ENCODE measurements at regions not wholly inside any gene's neighbourhood (a gene's known extent, or its start where the extent isn't known, plus 50 kb on each side); places are given as distances from the start of the nearest gene placed in this dataset.

GRCh38 chr6:100134703-100135102, 140.7 kb upstream of the MCHR2 start:
- no peak for DNase-seq (ENCODE audit: low read depth)

- no peak for DNase-seq (ENCODE audit: low read depth)
Observed at GRCh38 chr6:100134297-100134696, 140.3 kb upstream of the MCHR2 start.

- no peak for DNase-seq (ENCODE audit: low read depth)
Observed at GRCh38 chr6:100132005-100132404, 138.0 kb upstream of the MCHR2 start.

DNA sequence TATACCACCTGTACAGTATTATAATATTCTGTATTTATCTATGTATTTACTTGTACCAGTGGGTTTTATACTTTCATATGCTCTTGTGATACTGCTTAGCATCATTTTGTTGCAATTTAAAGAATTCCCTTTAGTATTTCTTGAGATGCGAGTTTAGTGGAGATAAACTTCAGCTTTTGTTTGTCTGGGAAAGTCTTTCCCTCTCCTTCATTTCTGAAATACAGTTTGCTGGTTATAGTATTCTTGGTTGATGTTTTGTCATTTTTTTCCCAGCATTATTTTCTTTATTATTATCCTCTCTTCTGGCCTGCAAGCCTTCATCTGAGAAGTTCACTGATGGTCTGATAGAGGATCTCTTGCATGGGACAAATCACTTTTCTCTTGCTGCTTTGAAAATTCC, 136.6 kb upstream of the MCHR2 start:
- no peak for DNase-seq (ENCODE audit: low read depth)

DNA sequence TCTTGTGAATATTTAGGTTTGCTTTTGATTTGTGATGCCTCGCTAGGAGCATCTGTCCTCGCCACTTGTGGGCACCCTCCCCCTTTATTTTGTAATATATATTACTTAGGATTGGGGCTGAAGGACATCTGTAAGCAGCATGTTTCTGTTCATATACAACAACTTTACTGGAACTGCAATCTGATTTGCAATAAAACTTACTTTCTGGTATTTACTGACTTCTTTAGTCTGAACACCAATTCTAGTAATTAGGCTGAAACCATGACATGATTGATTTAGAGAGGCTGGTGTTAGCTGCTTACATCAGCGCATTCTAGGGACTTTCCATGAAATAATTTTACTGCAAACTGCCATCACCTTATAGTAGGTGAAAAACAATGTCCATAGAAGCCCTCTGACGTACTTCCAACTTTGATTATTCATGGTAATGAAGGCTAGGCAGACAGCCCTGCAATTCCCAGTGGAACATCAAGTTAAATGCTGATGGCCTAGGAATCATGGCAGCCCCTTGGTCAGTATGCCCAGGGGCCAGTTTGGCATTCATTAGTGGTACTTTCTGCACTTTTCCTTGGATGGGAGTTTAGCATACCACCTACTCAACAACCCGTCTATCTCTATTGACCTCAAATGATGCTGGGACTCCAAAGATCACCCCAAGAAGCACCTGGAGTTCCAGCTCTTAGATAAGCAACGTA, 132.9 kb upstream of the MCHR2 start:
- DNase-seq (ENCODE audit: low read depth), result no peak

DNA sequence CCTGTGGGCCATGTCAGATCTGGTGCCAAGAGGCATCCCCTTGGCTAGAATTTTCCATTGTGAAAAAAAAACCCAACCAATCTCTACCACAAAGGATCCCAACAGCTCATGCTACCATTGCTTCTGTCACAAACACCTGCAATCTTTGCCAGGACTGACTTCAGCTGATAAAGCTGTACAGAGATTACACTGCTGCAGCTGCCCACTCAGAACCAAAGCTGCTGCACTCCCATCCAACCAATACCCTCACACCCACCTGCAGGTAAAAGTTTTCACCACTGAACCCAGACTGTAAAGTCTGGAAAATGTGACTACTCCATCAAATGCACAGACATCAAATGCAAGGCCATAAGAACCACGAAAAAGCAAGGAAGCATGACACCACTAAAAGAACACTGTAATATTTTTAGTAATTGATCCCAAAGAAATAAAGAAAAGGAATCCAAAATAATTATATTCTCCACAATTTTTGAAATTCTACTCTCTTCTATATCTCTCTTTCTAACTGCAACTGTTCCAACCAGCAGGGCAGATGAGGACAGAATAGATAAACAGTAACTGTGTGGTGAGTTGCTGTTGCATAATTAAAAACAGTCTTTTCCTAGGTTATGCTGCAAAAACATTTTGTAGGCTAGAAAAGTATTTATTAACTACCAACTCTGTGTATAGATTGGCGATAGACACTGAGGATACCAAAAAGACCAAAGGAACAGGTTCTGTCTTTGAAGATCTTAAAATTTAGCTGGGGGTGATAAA, 128.0 kb upstream of the MCHR2 start:
- no peak for DNase-seq (ENCODE audit: low read depth)

- no peak for DNase-seq (ENCODE audit: low read depth)
Observed at GRCh38 chr6:100119261-100119660, 125.2 kb upstream of the MCHR2 start.

DNA sequence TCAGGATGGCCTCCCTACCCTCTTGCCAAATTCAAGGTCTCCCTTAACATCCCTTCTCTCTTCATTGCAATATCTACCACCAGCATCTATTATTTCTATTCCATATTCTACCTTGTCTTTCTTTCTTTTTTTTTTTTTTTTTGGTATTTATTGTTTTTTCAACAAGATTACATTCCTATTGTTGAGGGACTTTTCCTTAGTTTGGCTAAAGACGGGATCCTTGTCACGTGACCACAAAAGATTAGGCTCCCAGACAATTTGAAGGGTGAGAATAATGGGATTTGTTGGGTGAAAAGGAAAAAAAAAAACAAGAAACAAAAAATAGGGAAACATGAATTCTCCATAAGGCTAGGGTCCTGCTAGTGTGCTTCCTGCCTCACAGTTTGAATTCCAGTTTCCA, 124.3 kb upstream of the MCHR2 start:
- DNase-seq (ENCODE audit: low read depth), result no peak

DNA sequence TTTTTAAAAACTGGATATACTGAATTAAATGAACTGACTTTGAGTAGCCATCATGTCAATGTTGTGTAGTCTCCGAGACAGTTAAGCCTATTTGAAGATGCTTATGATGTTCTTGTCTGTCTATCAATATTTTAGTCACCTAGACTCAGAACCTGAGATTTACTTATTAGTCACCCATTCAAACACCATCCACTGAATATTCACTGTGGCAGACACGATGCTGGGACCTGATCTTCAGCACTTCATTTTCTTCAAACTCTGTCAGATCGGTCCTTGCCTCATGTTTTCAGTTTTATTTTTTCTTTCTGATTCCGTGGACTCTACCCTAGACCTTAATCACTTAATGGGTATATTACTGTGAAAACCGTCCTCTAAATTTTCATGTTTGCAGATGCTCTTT, 123.7 kb upstream of the MCHR2 start:
- DNase-seq (ENCODE audit: low read depth), result no peak

DNA sequence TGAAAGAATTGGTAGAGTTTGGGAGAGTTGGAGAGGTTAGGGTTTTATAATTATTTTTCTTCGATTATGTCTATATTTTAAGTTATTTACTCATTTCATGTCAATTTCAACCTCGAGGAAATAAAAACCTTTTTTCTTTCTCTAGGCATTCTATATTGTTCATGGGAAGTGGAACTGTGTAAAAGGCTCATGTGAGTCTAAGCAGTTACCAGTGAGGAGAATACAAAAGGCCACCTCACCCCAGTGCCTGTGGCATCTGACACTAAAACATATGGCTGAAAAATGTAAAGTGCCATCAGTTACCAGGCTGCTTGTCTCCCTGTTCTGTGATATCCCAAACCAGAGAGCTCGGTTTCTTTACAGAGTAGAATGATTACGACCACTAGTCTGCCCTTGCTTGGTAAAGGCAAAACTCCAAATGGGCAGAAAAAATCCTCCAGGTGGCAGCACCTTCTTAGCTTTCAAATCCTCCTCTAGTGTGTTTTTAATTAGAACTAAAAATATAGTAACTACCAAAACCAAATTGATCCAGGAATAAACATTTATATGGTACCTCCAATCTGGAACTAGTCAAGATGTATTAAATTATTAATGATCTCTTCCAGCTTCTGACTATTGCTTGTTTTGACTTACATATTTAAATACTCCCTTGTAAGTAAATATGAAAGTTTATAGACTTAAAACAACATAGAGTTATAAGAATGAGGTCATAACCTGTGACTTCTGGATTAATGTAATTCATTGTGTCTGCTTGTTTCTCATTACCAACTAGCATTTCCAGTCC, 122.6 kb upstream of the MCHR2 start:
- no peak for DNase-seq (ENCODE audit: low read depth)

DNA sequence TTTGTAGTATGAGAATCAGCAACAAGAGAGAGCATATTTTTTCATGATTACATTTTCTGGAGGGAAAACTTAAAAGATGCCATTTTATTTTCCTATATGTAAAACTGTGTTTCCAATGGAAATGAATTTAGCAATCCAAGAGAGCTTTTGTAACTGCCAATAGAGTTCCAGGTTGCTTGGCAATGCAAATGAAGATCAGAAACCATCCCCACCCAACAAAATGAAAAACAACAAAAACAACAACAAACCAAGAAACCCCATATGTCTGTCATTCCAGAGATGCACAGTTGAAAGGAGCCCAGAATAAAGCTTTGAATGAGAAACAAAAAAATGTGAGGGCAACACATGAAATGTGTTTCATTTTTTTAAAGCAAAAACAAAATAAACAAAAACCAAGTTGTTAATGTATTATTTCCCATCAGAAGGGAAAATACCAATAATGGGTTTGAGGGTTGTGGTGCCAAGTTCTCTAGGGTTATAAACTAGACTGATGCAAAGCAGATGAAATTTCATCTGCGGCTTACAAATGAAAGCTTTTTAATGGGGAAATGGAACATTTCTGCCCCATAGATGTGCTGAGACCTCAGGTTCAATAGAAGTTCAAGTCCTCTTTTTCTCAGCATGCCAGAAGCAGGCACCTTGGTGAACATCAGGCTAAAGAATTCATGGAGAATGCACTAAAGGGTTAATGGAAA, 121.5 kb upstream of the MCHR2 start:
- DNase-seq (ENCODE audit: low read depth), result no peak

DNA sequence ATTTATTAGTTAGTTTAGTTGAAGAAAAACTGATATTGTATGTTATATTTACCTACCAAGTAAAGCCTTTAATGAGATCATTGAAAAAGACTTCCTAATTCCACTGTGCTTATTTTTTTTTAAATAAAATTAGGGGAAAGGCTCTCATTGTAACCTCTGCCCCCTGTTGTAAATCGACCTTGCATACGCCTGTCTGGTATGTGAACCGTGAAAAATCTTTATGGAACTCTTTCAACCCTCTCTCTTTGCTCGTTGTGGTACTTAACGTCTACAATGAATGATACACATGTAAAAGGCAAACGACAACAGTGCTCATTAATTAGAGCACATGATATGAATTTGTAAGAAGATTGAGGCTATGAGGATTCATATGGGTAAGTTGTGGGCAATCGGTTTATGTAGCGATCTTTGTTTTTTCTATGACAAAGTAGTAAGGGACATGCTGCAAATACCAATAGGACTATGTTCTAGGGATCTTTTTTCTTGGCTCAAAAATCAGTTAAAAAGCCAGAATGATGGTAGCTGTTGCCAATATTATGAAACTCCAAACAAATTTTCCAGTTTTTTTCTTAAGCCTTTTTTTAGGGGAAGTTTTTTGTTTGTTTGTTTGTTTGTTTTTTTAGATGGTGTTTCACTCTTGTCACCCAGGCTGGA, 119.0 kb upstream of the MCHR2 start:
- DNase-seq (ENCODE audit: low read depth), result no peak

DNA sequence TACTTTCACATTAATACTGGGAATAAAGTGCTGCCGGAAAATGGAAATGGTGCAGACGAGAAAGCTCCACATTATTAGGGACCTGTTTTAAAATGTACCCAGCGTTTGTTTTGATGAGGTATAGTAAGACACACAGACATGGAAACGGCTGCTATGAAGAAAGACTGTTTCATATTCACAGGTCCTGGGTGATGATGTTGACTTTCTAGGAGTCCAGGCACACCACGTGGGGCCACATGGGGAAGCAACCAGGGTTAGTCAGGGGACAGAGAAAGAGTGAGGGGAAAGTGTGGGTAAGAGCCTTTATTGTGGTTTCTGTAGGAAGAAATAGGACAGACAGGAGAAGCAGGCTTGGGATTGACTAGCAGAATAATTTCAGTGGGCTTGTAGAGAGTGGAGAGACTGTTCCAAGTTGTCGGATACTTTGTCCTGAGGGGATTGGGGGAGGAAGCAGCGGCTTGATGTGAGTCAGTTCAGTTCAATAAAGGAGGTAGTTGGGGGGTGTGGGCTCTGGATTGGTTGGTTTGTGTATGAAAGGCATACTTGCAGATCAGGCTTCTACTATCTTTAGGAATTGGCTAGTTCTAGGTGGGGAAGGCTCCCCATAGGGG, 112.0 kb upstream of the MCHR2 start:
- no peak for DNase-seq (ENCODE audit: low read depth)

DNA sequence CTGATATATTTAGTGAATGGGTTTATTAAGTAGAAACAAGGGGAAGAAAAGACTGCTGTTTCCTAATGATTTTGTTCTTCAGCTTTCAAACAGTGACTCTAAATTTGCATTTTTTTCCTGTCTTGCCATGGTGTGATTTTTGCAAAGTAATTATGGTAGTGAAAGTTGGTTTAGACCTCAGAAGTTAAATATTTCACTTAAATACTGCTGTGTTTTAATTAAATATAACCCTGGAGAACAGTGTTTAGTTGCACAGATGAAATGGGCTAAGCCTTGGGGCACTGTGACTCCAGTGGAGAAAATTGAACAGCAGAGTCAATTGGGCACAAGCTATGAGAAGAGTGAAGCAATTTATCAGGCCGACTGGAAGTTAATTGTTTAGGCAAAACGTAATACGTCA, 111.1 kb upstream of the MCHR2 start:
- no peak for DNase-seq (ENCODE audit: low read depth)

DNA sequence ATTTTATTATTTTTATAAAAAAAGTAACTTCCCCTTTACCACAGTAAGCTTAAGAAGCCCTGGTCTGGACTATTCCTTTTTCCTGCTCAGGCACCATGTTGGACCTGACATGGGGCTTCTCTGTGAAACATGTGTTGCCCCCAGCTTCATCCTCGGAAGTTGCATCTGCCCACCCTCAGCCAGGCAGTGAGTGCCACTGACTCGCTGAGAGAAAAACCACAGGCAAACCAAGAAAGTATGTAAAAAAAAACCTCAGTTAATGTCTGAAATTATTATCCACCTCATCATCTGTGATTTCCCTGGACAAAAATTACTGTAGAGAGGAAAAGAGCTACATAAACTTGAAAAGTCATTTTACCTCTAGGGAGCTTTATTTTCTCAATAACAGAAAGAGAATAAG, 109.9 kb upstream of the MCHR2 start:
- DNase-seq (ENCODE audit: low read depth), result no peak

DNA sequence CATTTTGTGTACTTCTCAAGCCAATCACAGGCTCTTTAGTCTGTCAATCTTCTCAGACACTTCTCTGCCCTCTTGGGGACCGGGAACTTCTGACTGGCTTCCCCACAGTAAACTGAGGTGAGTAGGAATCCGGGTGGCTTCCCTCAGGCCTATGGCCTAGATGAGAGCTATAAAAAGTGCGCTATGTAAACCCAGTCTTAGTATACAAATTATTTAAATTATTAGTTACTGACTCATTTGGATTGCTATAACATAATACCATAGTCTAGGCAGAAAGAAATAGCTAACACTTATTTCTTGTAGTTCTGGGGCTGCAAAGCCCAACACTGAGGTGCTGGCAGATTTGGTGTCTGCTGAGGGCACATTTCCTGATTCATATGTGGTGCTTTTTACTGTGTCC, 109.2 kb upstream of the MCHR2 start:
- DNase-seq (ENCODE audit: low read depth), result no peak

DNA sequence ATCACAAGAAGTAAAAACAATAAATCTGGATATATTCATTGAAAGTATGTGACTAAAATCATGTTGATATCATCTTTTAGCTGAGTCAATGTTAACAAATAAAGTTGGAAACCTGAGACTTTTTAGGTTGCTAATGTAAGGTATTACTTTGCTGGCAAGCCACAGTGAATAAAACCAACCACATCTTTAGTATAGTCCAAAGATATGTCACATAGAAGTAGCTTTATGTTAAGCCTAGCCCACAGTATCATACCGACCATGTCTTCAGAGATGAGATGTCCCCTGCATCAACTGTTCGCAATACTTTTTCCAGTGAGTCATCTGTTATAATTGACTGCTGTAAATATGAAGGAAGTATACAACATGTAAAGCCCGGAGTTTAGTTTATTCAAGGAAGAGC, 107.6 kb upstream of the MCHR2 start:
- no peak for DNase-seq (ENCODE audit: low read depth)

DNA sequence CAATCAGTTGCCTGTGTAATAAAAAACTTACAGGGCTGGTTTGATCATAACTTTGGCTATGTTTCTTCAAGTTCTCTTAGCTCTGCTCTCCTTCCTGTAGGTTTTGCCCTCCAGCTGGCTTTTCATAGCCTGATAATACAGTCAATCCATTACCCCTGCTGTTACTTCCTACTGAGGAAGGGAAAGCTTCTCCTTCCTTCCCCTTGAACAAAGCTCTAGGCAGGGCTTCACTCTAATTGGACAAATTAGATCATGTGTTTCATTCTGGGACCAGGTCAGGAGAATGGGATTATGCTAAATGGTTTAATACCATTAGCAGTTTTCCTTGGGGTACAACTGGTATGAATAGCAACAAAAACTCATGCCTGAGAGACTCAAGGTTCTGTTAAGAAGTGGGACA, 106.8 kb upstream of the MCHR2 start:
- DNase-seq (ENCODE audit: low read depth), result no peak

DNA sequence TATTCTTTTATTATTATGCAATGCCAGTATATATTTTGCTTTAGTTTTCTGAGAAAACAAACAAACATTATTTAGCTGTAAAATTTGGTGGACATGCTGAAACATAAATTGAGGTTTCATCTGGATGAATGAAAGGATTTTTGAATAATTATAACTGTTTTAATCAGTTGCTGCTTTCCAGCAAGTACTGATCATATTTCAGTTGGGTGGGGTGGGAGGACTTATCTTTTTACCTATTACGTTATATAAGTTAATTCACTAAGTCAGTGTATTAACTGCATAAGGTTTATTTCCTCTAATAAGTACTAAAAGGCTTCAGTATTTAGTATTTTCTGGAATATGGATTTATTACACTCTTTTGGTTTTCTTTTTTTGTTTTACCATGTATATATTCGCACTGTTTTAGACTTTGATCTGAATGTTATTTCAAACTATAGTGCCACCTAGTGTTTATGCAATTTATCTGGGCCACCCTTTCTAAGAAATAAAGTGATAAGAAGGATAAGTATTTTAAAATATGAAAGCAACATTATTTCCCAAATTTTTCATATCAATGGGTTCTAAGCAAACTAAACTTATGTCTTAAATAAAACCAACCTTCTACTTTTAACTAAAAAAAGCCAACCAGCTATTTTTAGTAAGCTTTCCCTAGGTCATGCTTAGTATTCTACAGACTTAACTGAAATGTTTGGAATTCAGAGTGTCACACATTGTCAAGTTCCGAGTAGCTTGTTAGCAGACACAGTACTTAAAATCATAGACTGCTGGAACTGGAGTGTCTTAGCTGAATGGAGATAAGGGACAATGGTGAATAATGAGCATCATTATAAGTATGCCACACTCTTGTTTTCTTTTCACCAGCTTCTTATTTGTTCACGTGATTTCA, 105.4 kb upstream of the MCHR2 start:
- DNase-seq (ENCODE audit: low read depth), result no peak

GRCh38 chr6:100096936-100097335, 102.9 kb upstream of the MCHR2 start:
- no peak for DNase-seq (ENCODE audit: low read depth)

DNA sequence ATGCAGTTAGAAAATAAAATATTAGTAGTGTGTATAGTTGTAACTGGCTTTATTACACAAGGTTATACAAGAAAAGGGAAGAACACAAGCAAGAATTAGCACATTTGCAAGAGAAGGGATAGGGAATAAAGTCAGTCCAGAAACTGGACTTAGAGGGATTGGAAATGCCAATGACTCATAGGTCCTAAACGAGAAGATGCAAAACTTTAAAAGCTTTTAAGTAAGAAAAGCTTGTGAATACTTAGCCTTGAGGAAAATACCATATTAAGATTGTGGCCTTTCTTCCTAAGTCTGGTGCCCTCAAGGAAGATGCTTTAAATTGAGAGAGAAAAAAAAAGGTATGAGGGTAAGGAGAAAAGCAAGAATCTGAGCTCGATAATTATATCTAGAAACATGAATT, 102.3 kb upstream of the MCHR2 start:
- no peak for DNase-seq (ENCODE audit: low read depth)

Data from activated T-cell treated with anti-CD3 and anti-CD28 coated beads for 24 hours (primary cell).